Pancreas (tissue), 10 donors: ENCODE measurements at regions not wholly inside any gene's neighbourhood (a gene's known extent, or its start where the extent isn't known, plus 50 kb on each side); places are given as distances from the start of the nearest gene placed in this dataset.

Experiments
- ATAC-seq, 4 donors: fragments of 200-7000 bp; cut with Tn5 transposase; one replicate each; pipeline versions ENCODE4 v1.8.0 to v1.9.1; 2020; ENCODE audit warnings: mild to moderate bottlenecking in 4 of 4, moderate library complexity in 4 of 4
- DNase-seq, 6 donors: peaks; one replicate each; pipeline ENCODE4 v3.0.0-alpha.2; 2020
- FAIRE-seq: peaks from 2 replicates; lab custom pipeline; 2012; peaks lifted over from hg19 to GRCh38; lab: Jason Lieb, UNC
- H3K27ac ChIP-seq, 4 donors: fragments of 200-600 bp; sonication (generic); 1 replicate in 3 of 4; 2 replicates in 1 of 4; pipeline versions ENCODE4 v1.5.0 to v1.8.0; 2020
- H3K27me3 ChIP-seq, 4 donors: fragments of 200-600 bp; one replicate each; pipeline ENCODE4 v1.8.0; 2021
- H3K36me3 ChIP-seq, 3 donors: fragments of 200-600 bp; sonication (generic) in 1 of 3; one replicate each; pipeline versions ENCODE4 v1.5.0 to v1.8.0; 2020 to 2021
- H3K4me1 ChIP-seq, 3 donors: fragments of 200-600 bp; one replicate each; pipeline ENCODE4 v1.8.0; 2021
- H3K4me3 ChIP-seq, 4 donors: fragments of 200-600 bp; sonication (generic) in 2 of 4; one replicate each; pipeline versions ENCODE4 v1.5.0 to v1.8.0; 2020 to 2021
- H3K9me3 ChIP-seq, 4 donors: fragments of 200-600 bp; one replicate each; pipeline ENCODE4 v1.8.0; 2021
- WGBS, 2 donors: extraction: QIAGEN DNeasy Blood & Tissue Kit; methylation state at CpG; one replicate each; pipeline ENCODE4 v1.1.7; 2013; 5-methylcytosine and 5-hydroxymethylcytosine counted together
- intact Hi-C, 3 donors: fragments of 100-400 bp; cut with DNase I; formaldehyde crosslinking; loops; one replicate each; pipeline versions ENCODE4 v1.11.1 to v1.14.2; 2022
- TF ChIP-seq, protein P1 (sequence below), 4 donors: fragments of 200-600 bp; sonication (generic) in 3 of 4; IDR thresholded peaks; one replicate each; pipeline versions ENCODE4 v1.5.0 to v1.8.0; 2021; ENCODE audit warnings: antibody characterized with exemption in 4 of 4
- donor health status: healthy with polysubstance abuse.
- donor health status: DM: no; HTN: no; CAD: no; lungs with moderate emphysema.
- donor health status: DM: no; HTN: no; CAD: no.
- donor health status: control.
- donor health status: control.
- donor health status: Bipolar disorder and iron deficiency.
- donor health status: DM: yes; HTN: yes; CAD: no.
- donor health status: DM: no; HTN: no; CAD: no.
- donor health status: DM: no; HTN: no; CAD: no.
- donor health status: DM: yes; HTN: yes; CAD: no.

DNA sequence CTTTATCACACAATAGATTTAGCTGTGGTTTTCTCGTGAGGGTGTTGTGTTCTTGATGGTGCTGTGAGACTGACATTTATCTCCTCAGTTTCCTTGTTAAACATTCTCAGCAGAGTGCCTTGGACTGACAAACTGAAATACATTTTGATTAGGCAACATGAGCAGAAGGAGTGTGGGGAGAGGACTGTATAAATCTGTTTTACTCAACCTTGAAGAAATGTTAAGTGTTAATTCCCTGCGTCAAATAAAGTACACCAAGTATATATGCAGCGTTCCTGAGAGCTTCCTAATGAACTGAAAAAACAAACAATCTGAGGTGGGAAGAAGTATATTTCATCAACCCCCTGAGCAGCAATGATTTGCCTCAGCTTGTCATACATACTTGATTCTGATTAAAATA, 540.3 kb upstream of the B3GALT2 start:
- H3K27me3 ChIP-seq = no peaks in the 10 kb centered on the region
- TF ChIP-seq, protein P1, sequence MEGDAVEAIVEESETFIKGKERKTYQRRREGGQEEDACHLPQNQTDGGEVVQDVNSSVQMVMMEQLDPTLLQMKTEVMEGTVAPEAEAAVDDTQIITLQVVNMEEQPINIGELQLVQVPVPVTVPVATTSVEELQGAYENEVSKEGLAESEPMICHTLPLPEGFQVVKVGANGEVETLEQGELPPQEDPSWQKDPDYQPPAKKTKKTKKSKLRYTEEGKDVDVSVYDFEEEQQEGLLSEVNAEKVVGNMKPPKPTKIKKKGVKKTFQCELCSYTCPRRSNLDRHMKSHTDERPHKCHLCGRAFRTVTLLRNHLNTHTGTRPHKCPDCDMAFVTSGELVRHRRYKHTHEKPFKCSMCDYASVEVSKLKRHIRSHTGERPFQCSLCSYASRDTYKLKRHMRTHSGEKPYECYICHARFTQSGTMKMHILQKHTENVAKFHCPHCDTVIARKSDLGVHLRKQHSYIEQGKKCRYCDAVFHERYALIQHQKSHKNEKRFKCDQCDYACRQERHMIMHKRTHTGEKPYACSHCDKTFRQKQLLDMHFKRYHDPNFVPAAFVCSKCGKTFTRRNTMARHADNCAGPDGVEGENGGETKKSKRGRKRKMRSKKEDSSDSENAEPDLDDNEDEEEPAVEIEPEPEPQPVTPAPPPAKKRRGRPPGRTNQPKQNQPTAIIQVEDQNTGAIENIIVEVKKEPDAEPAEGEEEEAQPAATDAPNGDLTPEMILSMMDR (IDR thresholded peaks at IDR 0.05) = no peak
- H3K4me1 ChIP-seq = no peaks in the 10 kb centered on the region
- no peak overlapping the region for H3K27ac ChIP-seq
- no peak for FAIRE-seq
- WGBS, 2 donors = 37 to 42% methylated on average over 3 of the region's 3 CpGs
- H3K4me3 ChIP-seq = no peak overlapping the region
- H3K36me3 ChIP-seq = no peaks in the 10 kb centered on the region
- no peak for DNase-seq
- intact Hi-C loops = no loop called here
- no peak for ATAC-seq
- no peaks in the 10 kb centered on the region for H3K9me3 ChIP-seq

DNA sequence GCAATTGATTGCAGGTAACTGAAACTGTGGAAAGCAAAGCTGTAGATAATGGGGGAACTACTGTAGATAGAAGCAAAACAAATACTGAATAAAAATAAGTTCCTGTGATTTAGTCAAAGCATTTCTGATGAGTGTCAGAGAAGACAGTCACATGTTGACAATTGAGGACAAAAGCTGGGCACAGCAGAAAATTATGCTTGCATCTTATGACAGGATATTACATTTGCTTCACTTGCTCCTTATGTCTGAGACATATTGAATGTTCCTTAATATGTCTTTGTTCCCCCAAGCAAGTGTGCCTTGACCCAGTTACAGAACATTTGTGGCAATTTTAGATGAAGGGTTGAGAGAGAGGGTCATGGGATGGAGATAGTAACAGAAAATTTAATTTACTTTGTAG, 526.0 kb upstream of the B3GALT2 start:
- H3K27ac ChIP-seq = no peak overlapping the region
- no peaks in the 10 kb centered on the region for H3K9me3 ChIP-seq
- H3K27me3 ChIP-seq = no peaks in the 10 kb centered on the region
- intact Hi-C loops = no loop called here
- TF ChIP-seq, protein P1 (IDR thresholded peaks at IDR 0.05) = no peak
- H3K4me1 ChIP-seq = no peaks in the 10 kb centered on the region
- DNase-seq (no peak), ATAC-seq (no peak), FAIRE-seq (no peak)
- H3K36me3 ChIP-seq = no peaks in the 10 kb centered on the region
- no peak overlapping the region for H3K4me3 ChIP-seq

DNA sequence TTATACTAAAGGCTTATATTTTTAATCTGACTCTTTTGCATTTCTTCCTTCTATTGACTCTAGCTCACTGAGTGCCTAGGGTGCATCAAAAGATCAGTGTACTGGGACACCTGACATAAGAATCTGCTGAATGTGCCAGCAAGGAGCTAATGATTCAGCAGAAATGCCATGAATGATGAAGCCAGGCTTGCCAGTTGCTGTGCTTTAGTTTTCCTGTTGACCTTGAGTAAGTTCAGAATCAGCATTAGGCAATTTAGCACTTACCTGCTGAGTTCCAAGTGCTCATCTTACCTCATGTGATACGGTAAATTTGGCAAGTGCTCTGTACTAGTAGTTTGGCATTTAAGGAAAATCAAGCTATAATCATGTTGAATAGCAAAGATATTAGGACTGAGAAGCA, 523.2 kb upstream of the B3GALT2 start:
- TF ChIP-seq, protein P1 (IDR thresholded peaks at IDR 0.05) = no peak
- FAIRE-seq = no peak
- no peak for DNase-seq
- 34 to 41% methylated on average over 1 of the region's 1 CpG for WGBS, 2 donors
- no peak for ATAC-seq
- Histone ChIP-seq H3K9me3 (no peaks in the 10 kb centered on the region), H3K36me3 (no peaks in the 10 kb centered on the region), H3K4me3 (no peak overlapping the region), H3K27ac (no peak overlapping the region), H3K4me1 (no peaks in the 10 kb centered on the region), H3K27me3 (no peaks in the 10 kb centered on the region)
- intact Hi-C loops = no loop called here

DNA sequence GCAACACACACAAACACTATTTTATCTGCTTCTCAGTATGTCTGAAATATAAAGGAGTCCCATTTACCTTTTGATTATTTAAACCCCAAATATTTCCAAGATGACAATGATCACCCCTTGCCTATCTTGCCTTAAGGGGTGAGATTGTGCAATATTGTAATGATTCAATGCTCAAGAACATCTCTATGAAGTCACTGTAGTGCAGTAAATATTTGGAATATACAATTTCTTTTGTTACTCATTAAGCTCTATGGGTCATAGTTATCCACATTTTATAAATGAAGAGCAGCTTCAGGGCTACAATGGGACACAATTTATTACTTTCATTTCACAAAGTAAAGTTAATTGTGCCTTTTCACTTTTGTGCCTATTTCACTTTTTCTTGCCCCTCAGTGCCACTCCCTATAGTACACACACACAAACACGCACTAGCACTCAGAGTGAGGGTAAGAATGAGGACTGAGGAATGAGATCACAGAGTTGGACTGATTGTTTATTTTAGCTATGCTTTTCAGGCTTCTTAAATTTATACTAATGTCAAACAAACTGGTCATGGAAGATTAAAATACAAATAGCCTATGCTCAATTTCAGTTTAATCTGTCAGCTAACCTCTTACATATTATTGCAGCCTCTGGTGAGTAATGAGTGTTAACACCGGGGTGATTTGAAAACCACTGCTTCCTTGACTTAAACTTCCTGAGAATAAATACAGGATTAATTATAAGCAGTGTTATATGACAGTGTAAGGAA, 521.0 kb upstream of the B3GALT2 start:
- no peak overlapping the region for H3K4me3 ChIP-seq
- H3K9me3 ChIP-seq = no peaks in the 10 kb centered on the region
- H3K4me1 ChIP-seq = no peaks in the 10 kb centered on the region
- 50 to 60% methylated on average over 2 of the region's 2 CpGs for WGBS, 2 donors
- intact Hi-C loops = no loop called here
- no peak overlapping the region for H3K27ac ChIP-seq
- H3K27me3 ChIP-seq = no peaks in the 10 kb centered on the region
- ATAC-seq (no peak), DNase-seq (no peak), FAIRE-seq (peak; percentile 20)
- H3K36me3 ChIP-seq = no peaks in the 10 kb centered on the region
- TF ChIP-seq, protein P1 (IDR thresholded peaks at IDR 0.05) = no peak

DNA sequence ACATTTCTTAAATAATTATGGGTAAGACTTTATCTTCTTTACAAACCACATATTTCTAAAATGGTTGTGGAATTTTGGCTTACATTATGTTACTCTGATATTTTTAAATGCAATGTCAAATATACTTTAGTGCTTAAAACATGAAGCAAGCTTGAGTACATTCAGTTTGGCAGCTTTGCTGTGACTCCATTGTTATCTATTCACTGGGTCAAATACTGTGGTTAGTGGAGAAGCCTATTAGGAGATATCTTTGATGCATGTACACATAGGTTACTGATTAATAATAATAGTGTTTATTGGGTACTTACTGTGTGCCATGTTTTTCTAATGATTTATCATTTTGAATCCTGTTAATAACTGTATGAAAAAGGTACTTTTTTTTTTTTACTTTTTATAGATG, 520.4 kb upstream of the B3GALT2 start:
- Histone ChIP-seq H3K4me1 (no peaks in the 10 kb centered on the region), H3K4me3 (no peak overlapping the region), H3K9me3 (no peaks in the 10 kb centered on the region), H3K27ac (no peak overlapping the region), H3K27me3 (no peaks in the 10 kb centered on the region), H3K36me3 (no peaks in the 10 kb centered on the region)
- ATAC-seq (no peak), FAIRE-seq (no peak), DNase-seq (no peak)
- intact Hi-C loops = no loop called here
- TF ChIP-seq, protein P1 (IDR thresholded peaks at IDR 0.05) = no peak
